HCT116 (cell line): ENCODE measurements at regions not wholly inside any gene's neighbourhood (a gene's known extent, or its start where the extent isn't known, plus 50 kb on each side); places are given as distances from the start of the nearest gene placed in this dataset.

Experiments
- ATAC-seq: fragments of 200-7000 bp; cut with Tn5 transposase; 2 replicates; pipeline ENCODE4 v1.9.1; 2020; ENCODE audit warnings: mild to moderate bottlenecking, moderate library complexity
- BruUV-seq: library from RNA; stranded (reverse); fragments of 400-500 nt; replicated peaks from 2 replicates; lab custom pipeline; 2021; lab: Mats Ljungman, UMichigan
- CTCF ChIA-PET: fragments of 300-600 bp; sonication (Branson Sonifier 250); formaldehyde crosslinking; loops from one replicate; lab custom pipeline; 2021; ENCODE audit warnings: antibody characterized with exemption; lab: Charles Lee
- POLR2A ChIA-PET: fragments of 300-600, 350-600 bp; sonication (Branson Sonifier 250); formaldehyde crosslinking; loops from one replicate; lab custom pipeline; 2021; ENCODE audit warnings: antibody characterized with exemption; lab: Charles Lee
- RAD21 ChIA-PET, 2 experiments: fragments of 300-600 bp; sonication (Branson Sonifier 250); formaldehyde crosslinking; loops; one replicate each; lab custom pipeline; 2023; ENCODE audit warnings: low total read pairs in 2 of 2; ENCODE audit not compliant: uncharacterized antibody in 2 of 2, unreplicated experiment in 2 of 2, low non-redundant PET in 1 of 2; lab: Charles Lee
- DNase-seq: peaks from one replicate; pipeline ENCODE4 v3.0.0-alpha.2; 2010; ENCODE audit warnings: low read depth, low spot score
- H2AFZ ChIP-seq: fragments of 200-600 bp; shearing (Covaris generic), sonication (generic); 2 replicates; pipeline ENCODE4 v1.6.1; 2017; ENCODE audit warnings: low read depth, mixed run types, mixed read lengths, antibody characterized with exemption, low read length; ENCODE audit not compliant: poor library complexity, severe bottlenecking
- H3K27ac ChIP-seq: 2 replicates; pipeline ENCODE4 v1.5.1; 2012; ENCODE audit warnings: low read depth, low read length
- H3K27me3 ChIP-seq: fragments of 200-600 bp; sonication (generic); 2 replicates; pipeline ENCODE4 v1.6.1; 2016; ENCODE audit warnings: mixed run types, low read length, mixed read lengths; ENCODE audit not compliant: insufficient read depth
- H3K36me3 ChIP-seq, 2 experiments: fragments of 200-500 bp in 1 of 2; fragments of 200-600 bp in 1 of 2; sonication (Bioruptor generic) in 1 of 2; sonication (generic) in 1 of 2; 2 replicates each; pipeline versions ENCODE4 v1.5.1 to v1.6.1; 2014 to 2016; ENCODE audit warnings: low read length in 2 of 2, inconsistent platforms in 1 of 2, mixed read lengths in 1 of 2, mixed run types in 1 of 2; ENCODE audit not compliant: insufficient read depth in 2 of 2, control insufficient read depth in 1 of 2
- H3K4me1 ChIP-seq, 2 experiments: fragments of 200-600 bp in 1 of 2; sonication (generic) in 1 of 2; 2 replicates each; pipeline versions ENCODE4 v1.5.1 to v1.6.1; 2012 to 2017; ENCODE audit warnings: low read length in 2 of 2, inconsistent platforms in 1 of 2, mild to moderate bottlenecking in 1 of 2, mixed read lengths in 1 of 2, mixed run types in 1 of 2, moderate library complexity in 1 of 2; ENCODE audit not compliant: insufficient read depth in 2 of 2, control insufficient read depth in 1 of 2
- H3K4me2 ChIP-seq: fragments of 200-600 bp; sonication (generic); 2 replicates; pipeline ENCODE4 v1.6.1; 2017; ENCODE audit warnings: mixed run types, low read length, mixed read lengths
- H3K4me3 ChIP-seq, 2 experiments: fragments of 200-600 bp in 1 of 2; sonication (generic) in 1 of 2; replicated peaks in 1 of 2; 2 replicates each; pipeline ENCODE4 v1.5.1; 2011 to 2016; ENCODE audit warnings: low read length in 2 of 2, control low read depth in 1 of 2, low read depth in 1 of 2, mild to moderate bottlenecking in 1 of 2, mixed read lengths in 1 of 2, mixed run types in 1 of 2
- H3K79me2 ChIP-seq: fragments of 200-600 bp; sonication (generic); 2 replicates; pipeline ENCODE4 v1.6.1; 2017; ENCODE audit warnings: mild to moderate bottlenecking, mixed run types, low read length, moderate library complexity, mixed read lengths; ENCODE audit not compliant: insufficient read depth
- H3K9ac ChIP-seq: fragments of 200-600 bp; sonication (generic); 2 replicates; pipeline ENCODE4 v1.6.1; 2016; ENCODE audit warnings: low read length, mixed read lengths
- H3K9me2 ChIP-seq: fragments of 200-600 bp; sonication (generic), shearing (Covaris generic); 2 replicates; pipeline ENCODE4 v1.6.1; 2017; ENCODE audit warnings: mixed run types, mild to moderate bottlenecking, moderate library complexity; ENCODE audit not compliant: insufficient read depth
- H3K9me3 ChIP-seq, 2 experiments: fragments of 200-500 bp in 1 of 2; fragments of 200-600 bp in 1 of 2; sonication (Bioruptor generic) in 1 of 2; sonication (generic) in 1 of 2; 2 replicates each; pipeline ENCODE4 v1.6.1; 2014 to 2017; ENCODE audit warnings: low read length in 2 of 2, mixed read lengths in 2 of 2, inconsistent platforms in 1 of 2, low read depth in 1 of 2, mild to moderate bottlenecking in 1 of 2, mixed run types in 1 of 2, moderate library complexity in 1 of 2; ENCODE audit not compliant: control insufficient read depth in 1 of 2, insufficient read depth in 1 of 2
- H4K20me1 ChIP-seq: fragments of 200-600 bp; sonication (generic), shearing (Covaris generic); 2 replicates; pipeline ENCODE4 v1.6.1; 2017; ENCODE audit warnings: mixed run types, mild to moderate bottlenecking, moderate library complexity; ENCODE audit not compliant: insufficient read depth
- EGR1 ChIP-seq: IDR thresholded peaks from 2 replicates; pipeline ENCODE4 v1.6.1; 2012; ENCODE audit warnings: low read depth
- ELF1 ChIP-seq: IDR thresholded peaks from 2 replicates; pipeline ENCODE4 v1.6.1; 2012; ENCODE audit warnings: low read depth, borderline replicate concordance
- EZH2phosphoT487 ChIP-seq: fragments of 200-600 bp; IDR thresholded peaks from 2 replicates; pipeline ENCODE4 v1.6.1; 2018; ENCODE audit warnings: antibody characterized with exemption, borderline replicate concordance
- POLR2A ChIP-seq: IDR thresholded peaks from 2 replicates; pipeline ENCODE4 v1.7.0; 2011; ENCODE audit warnings: borderline replicate concordance; ENCODE audit not compliant: insufficient read depth, insufficient read length; ENCODE audit errors: extremely low read depth
- REST ChIP-seq: IDR thresholded peaks from 2 replicates; pipeline ENCODE4 v1.6.1; 2012; ENCODE audit warnings: low read depth
- SRF ChIP-seq: IDR thresholded peaks from 2 replicates; pipeline ENCODE4 v1.6.1; 2012; ENCODE audit warnings: low read depth
- ZNF274 ChIP-seq: fragments of 200-500 bp; sonication (Bioruptor generic); IDR thresholded peaks from 2 replicates; pipeline ENCODE4 v1.6.1; 2014; ENCODE audit warnings: mild to moderate bottlenecking, low read depth, low read length, inconsistent platforms
- intact Hi-C: fragments of 100-400 bp; cut with micrococcal nuclease; formaldehyde crosslinking; loops from 2 replicates; pipeline ENCODE4 v1.10.0; 2022
- TF ChIP-seq, protein P1 (sequence below): IDR thresholded peaks from 2 replicates; pipeline ENCODE4 v1.6.1; 2012

- no peak for TF ChIP-seq REST
- TF ChIP-seq, protein P1, sequence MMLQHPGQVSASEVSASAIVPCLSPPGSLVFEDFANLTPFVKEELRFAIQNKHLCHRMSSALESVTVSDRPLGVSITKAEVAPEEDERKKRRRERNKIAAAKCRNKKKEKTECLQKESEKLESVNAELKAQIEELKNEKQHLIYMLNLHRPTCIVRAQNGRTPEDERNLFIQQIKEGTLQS = no peak
Observed at GRCh38 chr4:187470061-187470460, 525.5 kb upstream of the ZFP42 start (continued).

GRCh38 chr4:187474238-187474637 is 521.3 kb upstream of the ZFP42 start:
- H4K20me1 ChIP-seq = no peaks in the 10 kb centered on the region
- H3K4me2 ChIP-seq = no peak overlapping the region
- H3K9me3 ChIP-seq = no peaks in the 10 kb centered on the region
- CTCF ChIA-PET = no interaction called here
- no peak overlapping the region for H3K4me3 ChIP-seq
- DNase-seq (no peak), ATAC-seq (no peak)
- POLR2A ChIA-PET = no interaction called here
- no peaks in the 10 kb centered on the region for H3K27me3 ChIP-seq
- H3K36me3 ChIP-seq = no peaks in the 10 kb centered on the region
- intact Hi-C loops = no loop called here
- no peak overlapping the region for H3K27ac ChIP-seq
- no peak for TF ChIP-seq SRF
- no peak for TF ChIP-seq ZNF274
- no peak for TF ChIP-seq EGR1
- TF ChIP-seq ELF1 = no peak
- no peak for TF ChIP-seq POLR2A
- no peak for TF ChIP-seq EZH2phosphoT487
- RAD21 ChIA-PET = no interaction called here
- no peaks in the 10 kb centered on the region for H3K79me2 ChIP-seq
- no peaks in the 10 kb centered on the region for H3K9me2 ChIP-seq
- BruUV-seq = no TSS peak
- no peak overlapping the region for H2AFZ ChIP-seq
- no peaks in the 10 kb centered on the region for H3K4me1 ChIP-seq
- H3K9ac ChIP-seq = no peak overlapping the region
